Adrenal gland (tissue), 9 donors: ENCODE measurements at regions not wholly inside any gene's neighbourhood (a gene's known extent, or its start where the extent isn't known, plus 50 kb on each side); places are given as distances from the start of the nearest gene placed in this dataset.

Experiments
- DNase-seq, 7 donors: peaks; one replicate each; pipeline ENCODE4 v3.0.0-alpha.2; 2019 to 2020
- H3K27ac ChIP-seq, 5 donors: fragments of 200-600 bp; sonication (generic) in 4 of 5; 1 replicate in 3 of 5; 2 replicates in 2 of 5; pipeline versions ENCODE4 v1.5.1 to v1.8.0; 2016 to 2020; ENCODE audit warnings: mild to moderate bottlenecking in 1 of 5
- H3K27me3 ChIP-seq: fragments of 200-600 bp; 2 replicates; pipeline ENCODE4 v1.8.0; 2021
- H3K36me3 ChIP-seq, 2 donors: fragments of 200-600 bp; replicated peaks in 1 of 2; 1 replicate in 1 of 2; 2 replicates in 1 of 2; pipeline versions ENCODE4 v1.5.1 to v1.8.0; 2018 to 2022
- H3K4me1 ChIP-seq, 2 donors: fragments of 200-600 bp; replicated peaks in 1 of 2; 1 replicate in 1 of 2; 2 replicates in 1 of 2; pipeline versions ENCODE4 v1.5.1 to v1.8.0; 2018 to 2021
- H3K4me3 ChIP-seq, 4 donors: fragments of 200-600 bp; sonication (generic) in 3 of 4; one replicate each; pipeline ENCODE4 v1.5.1; 2016 to 2018
- H3K9me3 ChIP-seq, 3 donors: fragments of 200-600 bp; sonication (generic) in 1 of 3; replicated peaks in 1 of 3; 1 replicate in 2 of 3; 2 replicates in 1 of 3; pipeline versions ENCODE4 v1.5.1 to v1.8.0; 2016 to 2021
- CTCF ChIP-seq, 6 experiments: fragments of 450-650 bp in 4 of 6; fragments of 200-600 bp in 2 of 6; sonication (generic) in 1 of 6; IDR thresholded peaks; 1 replicate in 5 of 6; 2 replicates in 1 of 6; pipeline versions ENCODE4 v1.5.1 to v1.8.0; 2016 to 2021; ENCODE audit warnings: antibody characterized with exemption in 6 of 6, mild to moderate bottlenecking in 2 of 6, moderate library complexity in 1 of 6
- POLR2A ChIP-seq, 2 donors: fragments of 450-650 bp; IDR thresholded peaks; one replicate each; pipeline ENCODE4 v1.6.1; 2017; ENCODE audit warnings: antibody characterized with exemption in 2 of 2, mild to moderate bottlenecking in 2 of 2, moderate library complexity in 1 of 2
- WGBS, 4 donors: extraction: QIAGEN DNeasy Blood & Tissue Kit in 2 of 4; methylation state at CpG; one replicate each; pipeline versions ENCODE4 v1.1.5 to v1.1.7; 2013 to 2017; 5-methylcytosine and 5-hydroxymethylcytosine counted together
- intact Hi-C, 2 donors: fragments of 100-400 bp; cut with DNase I; formaldehyde crosslinking; loops; one replicate each; pipeline versions ENCODE4 v1.14.1 to v1.15.0; 2022 to 2023
- donor health status: healthy with polysubstance abuse.
- donor health status: Bipolar disorder and iron deficiency.
- donor health status: DM: yes; HTN: yes; CAD: no.
- donor health status: DM: no; HTN: no; CAD: no.
- donor health status: DM: no; HTN: no; CAD: no.

- no peak for DNase-seq
- Histone ChIP-seq H3K36me3 (no peaks in the 10 kb centered on the region), H3K4me3 (no peak overlapping the region), H3K4me1 (no peaks in the 10 kb centered on the region), H3K27me3 (no peaks in the 10 kb centered on the region), H3K27ac (no peak overlapping the region), H3K9me3 (no peaks in the 10 kb centered on the region)
- 64 to 68% (median 65%) methylated on average over 1 of the region's 1 CpG for WGBS, 4 donors
- TF ChIP-seq POLR2A (IDR thresholded peaks at IDR 0.05), result no peak
- TF ChIP-seq CTCF (IDR thresholded peaks at IDR 0.05), result no peak
- intact Hi-C loops, result no loop called here
Observed at GRCh38 chr5:118302786-118303185, 685.6 kb downstream of the DTWD2 start.

- Histone ChIP-seq H3K27me3 (no peaks in the 10 kb centered on the region), H3K9me3 (no peaks in the 10 kb centered on the region), H3K4me1 (no peaks in the 10 kb centered on the region), H3K36me3 (no peaks in the 10 kb centered on the region), H3K4me3 (no peak overlapping the region), H3K27ac (no peak overlapping the region)
- intact Hi-C loops, result no loop called here
- no peak for TF ChIP-seq POLR2A (IDR thresholded peaks at IDR 0.05)
- TF ChIP-seq CTCF (IDR thresholded peaks at IDR 0.05), result no peak
- WGBS, 4 donors, result 83 to 87% (median 85%) methylated on average over 3 of the region's 3 CpGs
- no peak for DNase-seq
Observed at GRCh38 chr5:118301696-118302095, 686.7 kb downstream of the DTWD2 start.

GRCh38 chr5:118295045-118295444, 693.3 kb downstream of the DTWD2 start:
- Histone ChIP-seq H3K4me1 (no peaks in the 10 kb centered on the region), H3K9me3 (no peaks in the 10 kb centered on the region), H3K27me3 (no peaks in the 10 kb centered on the region), H3K27ac (no peak overlapping the region), H3K36me3 (no peaks in the 10 kb centered on the region), H3K4me3 (no peak overlapping the region)
- 47 to 55% (median 48%) methylated on average over 5 of the region's 5 CpGs for WGBS, 4 donors
- DNase-seq, result no peak
- TF ChIP-seq POLR2A (IDR thresholded peaks at IDR 0.05) (no peak), CTCF (IDR thresholded peaks at IDR 0.05) (no peak)
- intact Hi-C loops, result no loop called here

DNA sequence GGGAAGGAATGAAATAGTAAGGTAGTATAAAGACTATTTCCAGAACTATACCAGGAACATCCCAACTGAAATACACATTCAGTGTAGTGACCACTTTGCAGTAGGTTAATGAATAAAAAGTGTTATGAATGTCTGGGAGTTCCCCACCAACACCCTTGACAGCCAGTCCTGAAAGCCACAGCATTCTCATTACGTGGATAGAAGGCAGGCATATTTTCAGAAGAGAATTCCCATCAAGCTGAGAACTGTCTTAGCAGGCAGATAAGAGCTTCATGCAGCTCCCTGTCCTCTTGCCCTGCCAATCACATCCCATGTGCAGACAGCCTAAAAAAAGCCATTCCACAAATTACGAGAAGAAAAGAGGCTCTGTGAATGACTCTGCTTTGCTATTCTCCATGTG, 695.0 kb downstream of the DTWD2 start:
- whole genome bisulfite sequencing, 4 donors, result 52 to 62% (median 58%) methylated on average over 2 of the region's 2 CpGs
- no peak for TF ChIP-seq CTCF (IDR thresholded peaks at IDR 0.05)
- TF ChIP-seq POLR2A (IDR thresholded peaks at IDR 0.05), result no peak

More for the DNA sequence above, 695.0 kb downstream of the DTWD2 start:
- no peaks in the 10 kb centered on the region for H3K27me3 ChIP-seq
- H3K4me1 ChIP-seq, result no peaks in the 10 kb centered on the region
- H3K4me3 ChIP-seq, result no peak overlapping the region
- intact Hi-C loops, result no loop called here
- no peak overlapping the region for H3K27ac ChIP-seq
- no peak for DNase-seq
- no peaks in the 10 kb centered on the region for H3K36me3 ChIP-seq
- H3K9me3 ChIP-seq, result no peaks in the 10 kb centered on the region
